Activated CD8-positive, alpha-beta T cell treated with anti-CD3 and anti-CD28 coated beads for 36 hours (primary cell): ENCODE measurements at regions not wholly inside any gene's neighbourhood (a gene's known extent, or its start where the extent isn't known, plus 50 kb on each side); places are given as distances from the start of the nearest gene placed in this dataset.
"Not testable (repeated sequence)": the region's sequence is repeated elsewhere in the genome, so short reads cannot be mapped to it uniquely, and the experiment has no call there.

Source experiments
- ATAC-seq: fragments of 200-7000 bp; cut with Tn5 transposase; one replicate; pipeline ENCODE4 v1.10.0; 2021; ENCODE audit warnings: mild to moderate bottlenecking, moderate library complexity
- CTCF ChIA-PET: fragments of 350-600 bp; sonication (Branson Sonifier 250); formaldehyde crosslinking; loops from one replicate; lab custom pipeline; 2021; ENCODE audit warnings: antibody characterized with exemption; lab: Charles Lee
- POLR2A ChIA-PET: fragments of 350-600 bp; sonication (Branson Sonifier 250); formaldehyde crosslinking; loops from one replicate; lab custom pipeline; 2021; ENCODE audit warnings: antibody characterized with exemption; lab: Charles Lee
- DNase-seq: peaks from one replicate; pipeline ENCODE4 v3.0.0-alpha.2; 2020
- H3K27ac Mint-ChIP-seq: one replicate; pipeline ENCODE4 v1.8.0; 2021; ENCODE audit warnings: mild to moderate bottlenecking, mixed read lengths
- H3K27me3 Mint-ChIP-seq: one replicate; pipeline ENCODE4 v1.8.0; 2021; ENCODE audit warnings: mixed read lengths
- H3K36me3 Mint-ChIP-seq: one replicate; pipeline ENCODE4 v1.8.0; 2021; ENCODE audit warnings: low read depth, mixed read lengths
- H3K4me1 Mint-ChIP-seq: one replicate; pipeline ENCODE4 v1.8.0; 2021; ENCODE audit warnings: low read depth, mixed read lengths
- H3K4me3 Mint-ChIP-seq: one replicate; pipeline ENCODE4 v1.8.0; 2021; ENCODE audit warnings: mild to moderate bottlenecking, moderate library complexity, mixed read lengths
- H3K9me3 Mint-ChIP-seq: one replicate; pipeline ENCODE4 v1.8.0; 2021; ENCODE audit warnings: mixed read lengths
- intact Hi-C: fragments of 100-400 bp; cut with micrococcal nuclease; formaldehyde crosslinking; loops from one replicate; pipeline ENCODE4 v1.10.0; 2022
- TF ChIP-seq, protein P1 (sequence below): fragments of 200-600 bp; IDR thresholded peaks from one replicate; pipeline ENCODE4 v1.8.0; 2022; ENCODE audit warnings: antibody characterized with exemption, mild to moderate bottlenecking

DNA sequence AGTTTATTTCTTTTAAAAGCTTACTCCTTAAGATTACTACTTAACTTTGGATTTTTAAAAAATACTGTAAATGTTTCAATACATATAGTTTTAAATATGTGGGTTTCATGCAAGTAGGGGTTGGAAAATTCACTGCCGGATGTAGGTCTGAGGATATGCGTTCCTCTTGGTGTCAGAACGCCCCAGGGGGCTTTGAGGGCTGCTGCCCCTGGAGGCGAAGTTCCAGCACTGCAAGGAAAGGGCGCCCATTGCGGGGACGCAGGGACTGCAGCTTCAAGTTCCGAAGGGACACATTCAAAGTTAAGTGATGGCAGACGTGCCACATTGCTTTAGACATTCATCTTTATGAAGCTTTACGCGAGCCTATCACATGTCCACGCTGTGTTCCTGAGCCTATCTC lies 152.9 kb downstream of the SOD2 start:
- CTCF ChIA-PET: interaction anchor here (0.9 to 2.1 kb wide), 3 partner anchors 15 to 115 kb away, joined by 3 to 9 read pairs (median 7); no protein-coding TSS in a partner anchor

DNA sequence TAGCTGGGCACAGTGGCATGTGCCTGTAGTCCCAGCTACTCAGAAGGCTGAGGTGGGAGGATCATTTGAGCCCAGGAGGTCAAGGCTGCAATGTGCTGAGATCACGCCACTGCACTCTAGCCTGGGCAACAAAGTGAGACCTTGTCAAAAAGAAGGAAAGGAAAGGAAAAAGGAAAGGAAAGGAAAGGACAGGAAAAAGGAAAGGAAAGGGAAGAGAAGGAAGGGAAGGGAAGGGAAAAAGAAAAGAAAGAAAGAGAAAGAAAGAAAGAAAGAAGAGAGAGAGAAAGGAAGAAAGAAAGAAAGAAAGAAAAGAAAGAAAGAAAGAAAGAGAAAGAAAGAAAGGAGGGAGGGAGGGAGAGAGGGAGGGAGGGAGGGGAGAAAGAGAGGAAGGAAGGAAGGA lies 155.0 kb downstream of the SOD2 start:
- ATAC-seq, H3K4me1 Mint-ChIP-seq, H3K27me3 Mint-ChIP-seq, CTCF ChIA-PET, H3K27ac Mint-ChIP-seq, H3K36me3 Mint-ChIP-seq, H3K4me3 Mint-ChIP-seq, DNase-seq, intact Hi-C loops, H3K9me3 Mint-ChIP-seq, POLR2A ChIA-PET: not testable (repeated sequence)

More for the DNA sequence above, 152.9 kb downstream of the SOD2 start:
- Mint-ChIP-seq H3K4me3 (no peak overlapping the region), H3K36me3 (no peaks in the 10 kb centered on the region), H3K27me3 (peaks cover 6% of the 10 kb centered on the region), H3K4me1 (no peaks in the 10 kb centered on the region), H3K27ac (no peak overlapping the region), H3K9me3 (no peaks in the 10 kb centered on the region)
- DNase-seq (peak; percentile 5), ATAC-seq (no peak)
- intact Hi-C loops: no loop called here
- TF ChIP-seq, protein P1, sequence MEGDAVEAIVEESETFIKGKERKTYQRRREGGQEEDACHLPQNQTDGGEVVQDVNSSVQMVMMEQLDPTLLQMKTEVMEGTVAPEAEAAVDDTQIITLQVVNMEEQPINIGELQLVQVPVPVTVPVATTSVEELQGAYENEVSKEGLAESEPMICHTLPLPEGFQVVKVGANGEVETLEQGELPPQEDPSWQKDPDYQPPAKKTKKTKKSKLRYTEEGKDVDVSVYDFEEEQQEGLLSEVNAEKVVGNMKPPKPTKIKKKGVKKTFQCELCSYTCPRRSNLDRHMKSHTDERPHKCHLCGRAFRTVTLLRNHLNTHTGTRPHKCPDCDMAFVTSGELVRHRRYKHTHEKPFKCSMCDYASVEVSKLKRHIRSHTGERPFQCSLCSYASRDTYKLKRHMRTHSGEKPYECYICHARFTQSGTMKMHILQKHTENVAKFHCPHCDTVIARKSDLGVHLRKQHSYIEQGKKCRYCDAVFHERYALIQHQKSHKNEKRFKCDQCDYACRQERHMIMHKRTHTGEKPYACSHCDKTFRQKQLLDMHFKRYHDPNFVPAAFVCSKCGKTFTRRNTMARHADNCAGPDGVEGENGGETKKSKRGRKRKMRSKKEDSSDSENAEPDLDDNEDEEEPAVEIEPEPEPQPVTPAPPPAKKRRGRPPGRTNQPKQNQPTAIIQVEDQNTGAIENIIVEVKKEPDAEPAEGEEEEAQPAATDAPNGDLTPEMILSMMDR: peak; percentile 23
- POLR2A ChIA-PET: no interaction called here

- CTCF ChIA-PET: interaction anchor here (1.1 kb wide), 1 partner anchor 283 kb away, joined by 3 read pairs; no protein-coding TSS in a partner anchor
- intact Hi-C loops: no loop called here
- POLR2A ChIA-PET: no interaction called here
These were observed 157.2 kb downstream of the SOD2 start for GRCh38 chr6:159535656-159536350.

GRCh38 chr6:159533568-159533967 lies 159.5 kb downstream of the SOD2 start:
- intact Hi-C loops: no loop called here
- Mint-ChIP-seq H3K36me3 (no peaks in the 10 kb centered on the region), H3K9me3 (no peaks in the 10 kb centered on the region), H3K4me1 (no peaks in the 10 kb centered on the region), H3K27me3 (peaks cover 10% of the 10 kb centered on the region), H3K4me3 (no peak overlapping the region), H3K27ac (no peak overlapping the region)
- TF ChIP-seq, protein P1: no peak
- ATAC-seq: no peak
- ChIA-PET POLR2A (no interaction called here), CTCF (no interaction called here)
- no peak for DNase-seq

More at GRCh38 chr6:159535656-159536350, 157.2 kb downstream of the SOD2 start:
- no peaks in the 10 kb centered on the region for H3K4me1 Mint-ChIP-seq
- ATAC-seq (no peak), DNase-seq (no peak)
- no peaks in the 10 kb centered on the region for H3K9me3 Mint-ChIP-seq
- no peak overlapping the region for H3K4me3 Mint-ChIP-seq
- TF ChIP-seq, protein P1: no peak
- peaks cover 7% of the 10 kb centered on the region for H3K27me3 Mint-ChIP-seq
- no peak overlapping the region for H3K27ac Mint-ChIP-seq
- H3K36me3 Mint-ChIP-seq: no peaks in the 10 kb centered on the region

- no peaks in the 10 kb centered on the region for H3K36me3 Mint-ChIP-seq
These were observed 160.0 kb downstream of the SOD2 start for GRCh38 chr6:159533016-159533415.

More at GRCh38 chr6:159533016-159533415, 160.0 kb downstream of the SOD2 start:
- intact Hi-C loops: no loop called here
- Mint-ChIP-seq H3K4me1 (no peaks in the 10 kb centered on the region), H3K27me3 (peaks cover 10% of the 10 kb centered on the region), H3K27ac (no peak overlapping the region), H3K9me3 (no peaks in the 10 kb centered on the region), H3K4me3 (no peak overlapping the region)
- ChIA-PET POLR2A (no interaction called here), CTCF (interaction anchor here (0.7 kb wide), 1 partner anchor 505 kb away, joined by 3 read pairs; no protein-coding TSS in a partner anchor)
- TF ChIP-seq, protein P1: no peak
- DNase-seq: no peak
- ATAC-seq: no peak
